ENCODE measurements at regions not wholly inside any gene's neighbourhood (a gene's known extent, or its start where the extent isn't known, plus 50 kb on each side); places are given as distances from the start of the nearest gene placed in this dataset.
"Not testable (repeated sequence)": the region's sequence is repeated elsewhere in the genome, so short reads cannot be mapped to it uniquely, and the experiment has no call there.

DNA sequence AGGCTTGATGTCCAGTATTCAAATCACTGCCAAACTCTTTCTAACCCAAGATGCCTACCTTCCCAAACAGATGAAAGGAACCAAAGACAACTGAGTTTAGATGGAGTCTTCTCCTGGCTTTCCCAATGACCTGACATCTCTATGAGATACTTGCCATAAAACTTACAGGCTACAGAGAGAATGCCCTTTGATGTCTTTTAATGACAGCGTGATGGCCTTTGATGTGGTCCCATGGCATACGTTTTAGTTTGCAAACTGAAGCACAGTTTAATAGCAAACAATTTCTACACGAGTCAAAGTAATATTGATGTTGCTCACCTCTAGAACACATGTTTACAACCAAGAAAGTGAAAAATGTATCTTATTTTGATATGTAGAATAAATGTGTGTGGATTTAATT lies 73.2 kb downstream of the ZIC4 start:
- DNase-seq (ENCODE audit: low spot score), result no peak

GRCh38 chr3:147328711-147329110 lies 77.6 kb downstream of the ZIC4 start:
- no peak for DNase-seq (ENCODE audit: low spot score)

GRCh38 chr3:147324356-147324755 lies 82.0 kb downstream of the ZIC4 start:
- no peak for DNase-seq (ENCODE audit: low spot score)

GRCh38 chr3:147318900-147319299 lies 87.4 kb downstream of the ZIC4 start:
- DNase-seq (ENCODE audit: low spot score), result no peak

- not testable (repeated sequence) for DNase-seq (ENCODE audit: low spot score)
Observed at GRCh38 chr3:147317080-147317479, 89.3 kb downstream of the ZIC4 start.

DNA sequence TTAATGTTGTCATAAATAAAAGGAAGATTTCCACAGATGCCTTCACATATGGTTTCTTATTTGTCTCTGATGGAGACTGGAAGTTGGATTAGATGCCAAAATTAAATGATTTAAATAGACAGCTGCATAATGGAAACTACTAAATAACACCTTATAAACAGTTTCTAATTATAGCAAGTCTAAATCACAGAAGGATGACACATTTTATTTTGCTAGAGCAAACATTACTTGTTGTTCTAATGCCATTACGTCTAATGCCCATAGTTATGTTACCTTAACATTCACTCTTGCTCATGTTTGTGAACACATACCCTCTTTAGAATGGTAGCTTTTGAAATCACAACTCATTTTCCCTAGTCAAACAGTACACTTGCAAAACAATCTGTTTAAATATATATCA lies 92.8 kb downstream of the ZIC4 start:
- DNase-seq (ENCODE audit: low spot score), result no peak

GRCh38 chr3:147312786-147313280 lies 93.5 kb downstream of the ZIC4 start:
- no peak for DNase-seq (ENCODE audit: low spot score)

DNA sequence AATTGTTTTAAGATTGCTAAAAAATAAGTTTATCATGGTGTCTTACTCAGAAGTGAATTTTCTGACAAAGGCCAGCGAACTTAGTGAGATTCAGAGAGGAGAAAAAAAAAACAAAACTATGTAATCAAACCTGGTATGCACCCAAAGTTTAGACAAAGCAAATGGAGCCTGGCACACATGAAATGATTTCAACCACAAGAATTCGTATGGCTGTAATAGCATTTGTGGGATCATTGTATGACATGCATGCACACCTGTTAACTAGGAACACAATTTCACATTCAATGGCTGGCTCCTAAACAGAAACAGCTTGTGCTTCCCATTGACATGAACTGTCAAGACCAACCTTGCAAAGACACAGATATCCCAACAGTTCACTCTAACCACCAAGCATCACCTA lies 94.6 kb downstream of the ZIC4 start:
- no peak for DNase-seq (ENCODE audit: low spot score)

DNA sequence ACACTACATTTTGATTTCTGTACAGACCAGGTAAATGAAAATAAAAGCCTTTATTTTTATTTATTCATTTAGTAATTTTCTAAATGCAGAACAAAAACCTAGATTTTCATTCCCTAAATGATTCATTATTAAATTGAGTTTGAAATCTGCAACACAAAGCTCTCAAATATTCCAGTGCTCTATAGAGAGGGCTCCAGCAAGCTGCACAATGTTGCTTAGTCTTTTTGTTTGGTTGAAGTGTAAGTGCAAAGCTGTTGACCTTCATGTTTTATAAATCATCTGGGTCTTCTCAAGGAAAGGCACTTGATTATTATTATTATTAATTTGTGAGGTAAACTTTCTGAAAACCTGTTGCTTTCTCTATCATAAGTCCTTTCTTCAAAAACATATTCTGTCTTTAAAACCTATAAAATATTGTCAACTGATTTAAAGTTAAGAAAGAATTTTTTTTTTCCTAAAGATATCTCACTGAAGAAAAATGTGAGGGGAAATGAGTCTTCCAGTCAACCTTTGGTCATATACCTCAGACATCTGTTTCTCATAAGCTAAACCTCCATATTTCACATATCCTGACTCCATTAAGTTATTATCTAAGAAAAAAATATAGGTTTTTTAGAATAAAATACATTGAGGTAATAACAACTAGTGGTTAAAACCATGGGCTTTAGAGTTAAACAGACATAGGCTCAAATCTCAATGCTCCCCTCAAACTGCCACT lies 100.7 kb downstream of the ZIC4 start:
- DNase-seq (ENCODE audit: low spot score), result peak; percentile 21

- no peak for DNase-seq (ENCODE audit: low spot score)
Observed at GRCh38 chr3:147304756-147305155, 101.6 kb downstream of the ZIC4 start.

DNA sequence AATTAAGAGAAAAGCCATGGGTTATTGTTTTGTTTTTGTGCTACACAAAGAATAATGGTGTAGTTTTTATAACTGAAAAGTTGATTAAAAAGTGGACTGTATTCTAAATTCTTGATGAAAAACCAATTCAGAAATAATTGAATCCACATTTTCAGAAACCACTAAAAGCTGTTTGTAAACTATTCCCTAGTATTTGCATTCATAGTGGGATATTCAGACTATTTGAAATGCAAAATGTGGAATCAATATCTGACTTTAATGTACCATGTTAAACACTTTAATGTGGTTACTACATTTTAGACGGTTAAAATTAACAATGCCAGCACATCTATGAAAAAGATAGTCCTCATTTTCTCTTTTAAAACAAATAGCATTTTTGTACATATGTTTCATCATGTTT lies 104.6 kb downstream of the ZIC4 start:
- DNase-seq (ENCODE audit: low spot score), result no peak

DNA sequence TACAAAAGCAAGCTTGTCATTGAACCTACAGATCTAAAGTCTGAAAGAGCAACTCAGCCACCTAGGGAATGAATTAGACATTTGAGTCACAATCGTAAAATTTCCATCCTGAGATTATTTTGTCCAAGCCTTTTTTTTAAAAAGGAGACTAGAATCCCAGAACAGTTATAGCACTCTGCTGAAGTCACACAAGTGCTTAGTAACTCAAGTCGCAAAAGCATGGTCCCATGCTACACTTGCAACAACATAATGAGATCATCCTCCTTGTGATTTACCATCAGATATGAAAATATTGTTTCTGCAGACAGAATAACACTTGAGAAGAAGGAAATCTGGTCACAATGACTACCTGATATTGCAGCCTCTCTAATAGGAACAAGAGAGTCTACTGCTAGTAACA lies 106.7 kb downstream of the ZIC4 start:
- no peak for DNase-seq (ENCODE audit: low spot score)

- peak; percentile 88 for DNase-seq (ENCODE audit: low spot score)
Observed at GRCh38 chr3:147298511-147298982, 107.8 kb downstream of the ZIC4 start.

DNA sequence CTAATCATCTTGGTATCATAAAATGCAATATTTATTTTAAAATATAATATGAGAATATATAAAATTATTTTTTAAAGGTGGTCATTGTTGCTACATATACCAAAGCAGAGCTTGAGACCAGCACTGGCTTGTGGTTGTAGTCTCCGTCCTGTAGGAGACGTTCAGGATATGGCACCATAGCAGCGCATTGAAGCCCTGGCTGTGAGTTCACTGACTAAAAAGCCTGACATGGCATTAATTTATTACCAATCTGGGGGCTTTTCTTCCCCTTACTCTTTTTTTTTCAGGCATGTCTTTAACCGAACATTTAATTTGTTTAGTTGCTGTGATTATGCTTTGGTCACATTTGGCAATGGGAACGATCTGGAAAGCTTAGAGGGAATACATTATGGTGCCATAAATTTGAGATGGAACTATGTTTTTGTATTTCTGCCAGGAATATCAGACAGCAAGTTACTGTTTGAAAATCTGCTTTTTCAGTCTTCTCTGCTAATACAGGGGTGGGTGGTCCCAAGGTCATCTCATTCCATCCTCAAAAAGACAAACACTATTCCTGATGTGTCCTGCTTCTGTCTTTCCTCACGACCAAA lies 108.5 kb downstream of the ZIC4 start:
- DNase-seq (ENCODE audit: low spot score), result no peak

- DNase-seq (ENCODE audit: low spot score), result not testable (repeated sequence)
Observed at GRCh38 chr3:147287370-147287769, 119.0 kb downstream of the ZIC4 start.

- no peak for DNase-seq (ENCODE audit: low spot score)
Observed at GRCh38 chr3:147269907-147270306, 136.4 kb downstream of the ZIC4 start.

GRCh38 chr3:147267434-147267833 lies 138.9 kb downstream of the ZIC4 start:
- DNase-seq (ENCODE audit: low spot score), result peak; percentile 3

DNA sequence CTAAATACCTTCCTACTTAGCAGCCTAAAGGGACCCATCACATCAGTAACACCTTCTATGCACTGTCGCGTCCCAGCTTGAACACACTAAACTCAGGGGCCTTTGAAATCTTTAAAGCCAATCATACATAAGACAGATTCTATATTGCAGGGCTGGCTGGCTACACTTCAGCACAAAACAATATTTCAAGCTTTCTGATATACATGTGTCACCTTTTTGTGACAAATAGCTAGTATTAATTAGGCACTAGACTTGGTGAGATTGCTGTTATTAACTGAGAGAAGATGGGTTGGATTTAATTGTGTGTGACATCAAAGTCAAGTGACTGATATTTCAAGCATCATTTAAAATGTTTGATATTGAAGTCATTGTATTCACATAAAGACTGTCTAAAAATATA lies 148.4 kb downstream of the ZIC4 start:
- DNase-seq (ENCODE audit: low spot score), result no peak

DNA sequence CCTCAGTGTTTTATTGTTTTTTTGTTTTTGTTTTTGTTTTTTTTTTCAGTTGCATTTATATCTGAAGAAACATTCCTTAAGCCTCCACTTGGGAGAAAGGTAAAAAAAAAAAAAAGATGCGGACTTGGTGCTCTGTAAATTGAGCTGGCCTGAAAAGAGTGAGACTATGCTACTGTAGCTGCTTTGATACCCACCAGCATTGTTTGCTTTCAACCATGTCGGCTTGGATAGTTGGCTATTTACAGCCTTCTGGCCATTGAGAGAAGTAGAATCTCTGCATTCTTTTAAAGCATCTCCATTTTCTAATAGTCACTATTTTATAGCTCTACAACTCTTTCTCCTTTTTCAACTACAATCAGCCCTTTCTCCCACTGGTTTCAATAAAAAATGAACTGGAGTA lies 149.6 kb downstream of the ZIC4 start:
- DNase-seq (ENCODE audit: low spot score), result no peak

- no peak for DNase-seq (ENCODE audit: low spot score)
Observed at GRCh38 chr3:147246906-147247305, 159.4 kb downstream of the ZIC4 start.

DNA sequence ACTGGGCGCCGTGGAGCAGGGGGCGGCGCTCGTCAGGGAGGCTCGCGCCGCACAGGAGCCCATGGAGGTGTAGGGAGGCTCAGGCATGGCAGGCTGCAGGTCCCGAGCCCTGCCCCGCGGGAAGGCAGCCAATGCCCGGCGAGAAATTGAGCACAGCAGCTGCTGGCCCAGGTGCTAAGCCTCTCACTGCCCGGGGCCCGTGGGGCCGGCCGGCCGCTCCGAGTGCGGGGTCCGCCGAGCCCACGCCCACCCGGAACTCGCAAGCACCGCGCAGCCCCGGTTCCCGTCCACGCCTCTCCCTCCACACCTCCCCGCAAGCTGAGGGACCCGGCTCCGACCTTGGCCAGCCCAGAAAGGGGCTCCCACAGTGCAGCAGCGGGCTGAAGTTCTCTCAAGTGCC lies 160.7 kb downstream of the ZIC4 start:
- DNase-seq (ENCODE audit: low spot score), result not testable (repeated sequence)

- not testable (repeated sequence) for DNase-seq (ENCODE audit: low spot score)
Observed at GRCh38 chr3:147245022-147245421, 161.3 kb downstream of the ZIC4 start.

- DNase-seq (ENCODE audit: low spot score), result no peak
Observed at GRCh38 chr3:147244397-147244796, 161.9 kb downstream of the ZIC4 start.

DNA sequence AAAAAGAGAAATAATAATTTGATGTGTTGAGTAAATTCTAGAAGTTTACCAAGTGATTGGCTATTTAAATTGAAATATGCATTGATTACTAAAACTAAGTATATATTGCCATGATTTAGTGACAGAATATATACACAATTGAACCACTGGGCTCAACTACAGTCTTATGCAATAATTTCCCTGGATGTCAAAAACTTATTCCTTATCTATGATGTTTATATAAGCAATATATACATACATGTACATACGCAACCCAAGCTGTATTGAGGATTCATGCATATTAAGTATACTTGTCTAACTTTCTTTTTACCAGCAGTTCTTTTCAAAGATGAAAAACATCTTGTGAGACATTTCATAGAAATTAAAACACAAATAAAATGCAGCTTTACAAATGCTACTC lies 165.8 kb downstream of the ZIC4 start:
- no peak for DNase-seq (ENCODE audit: low spot score)

Measured in AG08395 (cell line).